CD4-positive, alpha-beta T cell treated with Interleukin-6 for 4 hours (primary cell): ENCODE measurements at regions not wholly inside any gene's neighbourhood (a gene's known extent, or its start where the extent isn't known, plus 50 kb on each side); places are given as distances from the start of the nearest gene placed in this dataset.
"Not testable (repeated sequence)": the region's sequence is repeated elsewhere in the genome, so short reads cannot be mapped to it uniquely, and the experiment has no call there.

Source experiments
- DNase-seq: peaks from one replicate; pipeline ENCODE4 v3.0.0-alpha.2; 2020; ENCODE audit warnings: mixed read lengths

GRCh38 chr2:239559417-239560261 is 158.8 kb upstream of the HDAC4 start:
- DNase-seq, result no peak

GRCh38 chr2:239558661-239559060 is 157.8 kb upstream of the HDAC4 start:
- no peak for DNase-seq

- DNase-seq, result no peak
These were observed 156.7 kb upstream of the HDAC4 start for GRCh38 chr2:239557516-239557915.

- no peak for DNase-seq
These were observed 154.7 kb upstream of the HDAC4 start for GRCh38 chr2:239555571-239555905.

GRCh38 chr2:239554766-239555570 is 154.1 kb upstream of the HDAC4 start:
- no peak for DNase-seq

GRCh38 chr2:239553376-239554000 is 152.7 kb upstream of the HDAC4 start:
- DNase-seq, result no peak

GRCh38 chr2:239552213-239552926 is 151.6 kb upstream of the HDAC4 start:
- DNase-seq, result no peak

- DNase-seq, result no peak
These were observed 150.4 kb upstream of the HDAC4 start for GRCh38 chr2:239551206-239551605.

- DNase-seq, result no peak
These were observed 149.5 kb upstream of the HDAC4 start for GRCh38 chr2:239550357-239550756.

- DNase-seq, result no peak
These were observed 149.0 kb upstream of the HDAC4 start for GRCh38 chr2:239549711-239550255.

- DNase-seq, result no peak
These were observed 148.3 kb upstream of the HDAC4 start for GRCh38 chr2:239548965-239549595.

GRCh38 chr2:239548451-239548871 is 147.6 kb upstream of the HDAC4 start:
- peak; percentile 51 for DNase-seq

GRCh38 chr2:239547140-239547539 is 146.3 kb upstream of the HDAC4 start:
- not testable (repeated sequence) for DNase-seq

GRCh38 chr2:239546541-239546940 is 145.7 kb upstream of the HDAC4 start:
- no peak for DNase-seq

- DNase-seq, result no peak
These were observed 145.0 kb upstream of the HDAC4 start for GRCh38 chr2:239545741-239546392.

- peak; percentile 12 for DNase-seq
These were observed 144.2 kb upstream of the HDAC4 start for GRCh38 chr2:239544918-239545465.

- no peak for DNase-seq
These were observed 143.5 kb upstream of the HDAC4 start for GRCh38 chr2:239544143-239544917.

GRCh38 chr2:239543702-239544101 is 142.9 kb upstream of the HDAC4 start:
- DNase-seq, result no peak

GRCh38 chr2:239540174-239540573 is 139.4 kb upstream of the HDAC4 start:
- DNase-seq, result no peak

- DNase-seq, result no peak
These were observed 138.9 kb upstream of the HDAC4 start for GRCh38 chr2:239539776-239540100.
